Stomach (tissue), 4 donors: ENCODE measurements at regions not wholly inside any gene's neighbourhood (a gene's known extent, or its start where the extent isn't known, plus 50 kb on each side); places are given as distances from the start of the nearest gene placed in this dataset.

Source experiments
- POLR2A ChIP-seq, 4 donors: fragments of 450-650 bp; IDR thresholded peaks; one replicate each; pipeline ENCODE4 v1.6.1; 2016; ENCODE audit warnings: antibody characterized with exemption in 4 of 4, control low read depth in 2 of 4, mild to moderate bottlenecking in 1 of 4, moderate library complexity in 1 of 4
- TF ChIP-seq, protein P1 (sequence below), 7 experiments: fragments of 450-650 bp in 4 of 7; fragments of 200-600 bp in 3 of 7; sonication (generic) in 3 of 7; IDR thresholded peaks; one replicate each; pipeline ENCODE4 v1.5.1; 2016 to 2019; ENCODE audit warnings: antibody characterized with exemption in 7 of 7, control low read depth in 2 of 7, mild to moderate bottlenecking in 1 of 7

DNA sequence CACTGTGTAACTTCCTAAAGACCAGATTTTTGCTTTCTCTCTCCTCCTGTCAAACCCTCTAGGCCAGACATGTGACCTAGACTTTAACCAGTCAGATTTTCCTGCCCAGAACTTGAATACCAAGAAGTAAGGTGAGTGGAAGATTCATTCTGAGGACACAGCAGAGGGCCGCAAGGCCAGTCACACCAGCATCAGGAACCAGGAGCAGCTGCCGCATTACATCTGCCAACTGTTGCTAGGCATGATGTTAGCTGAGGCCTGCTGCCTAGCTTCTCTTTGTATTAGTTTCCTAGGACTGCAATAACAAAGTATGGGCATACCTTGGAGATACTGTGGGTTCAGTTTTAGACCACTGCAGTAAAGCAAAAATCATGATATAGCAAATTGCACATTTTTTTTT, 101.9 kb upstream of the BMP4 start:
- TF ChIP-seq, protein P1, sequence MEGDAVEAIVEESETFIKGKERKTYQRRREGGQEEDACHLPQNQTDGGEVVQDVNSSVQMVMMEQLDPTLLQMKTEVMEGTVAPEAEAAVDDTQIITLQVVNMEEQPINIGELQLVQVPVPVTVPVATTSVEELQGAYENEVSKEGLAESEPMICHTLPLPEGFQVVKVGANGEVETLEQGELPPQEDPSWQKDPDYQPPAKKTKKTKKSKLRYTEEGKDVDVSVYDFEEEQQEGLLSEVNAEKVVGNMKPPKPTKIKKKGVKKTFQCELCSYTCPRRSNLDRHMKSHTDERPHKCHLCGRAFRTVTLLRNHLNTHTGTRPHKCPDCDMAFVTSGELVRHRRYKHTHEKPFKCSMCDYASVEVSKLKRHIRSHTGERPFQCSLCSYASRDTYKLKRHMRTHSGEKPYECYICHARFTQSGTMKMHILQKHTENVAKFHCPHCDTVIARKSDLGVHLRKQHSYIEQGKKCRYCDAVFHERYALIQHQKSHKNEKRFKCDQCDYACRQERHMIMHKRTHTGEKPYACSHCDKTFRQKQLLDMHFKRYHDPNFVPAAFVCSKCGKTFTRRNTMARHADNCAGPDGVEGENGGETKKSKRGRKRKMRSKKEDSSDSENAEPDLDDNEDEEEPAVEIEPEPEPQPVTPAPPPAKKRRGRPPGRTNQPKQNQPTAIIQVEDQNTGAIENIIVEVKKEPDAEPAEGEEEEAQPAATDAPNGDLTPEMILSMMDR (IDR thresholded peaks at IDR 0.05), result no peak
- no peak for TF ChIP-seq POLR2A (IDR thresholded peaks at IDR 0.05)
